HepG2 (cell line): ENCODE measurements at regions not wholly inside any gene's neighbourhood (a gene's known extent, or its start where the extent isn't known, plus 50 kb on each side); places are given as distances from the start of the nearest gene placed in this dataset.

Experiments used
- ATAC-seq: fragments of 200-7000 bp; cut with Tn5 transposase; 3 replicates; pipeline ENCODE4 v1.9.1; 2020; ENCODE audit warnings: mild to moderate bottlenecking, moderate library complexity
- BruUV-seq: library from RNA; stranded (reverse); fragments of 400-500 nt; replicated peaks from 2 replicates; lab custom pipeline; 2021; lab: Mats Ljungman, UMichigan
- CTCF ChIA-PET: fragments of 300-600 bp; formaldehyde crosslinking; extraction: SDS; loops from one replicate; lab custom pipeline; 2021; ENCODE audit warnings: low total read pairs, inconsistent platforms, low intra/inter-chr PET ratio; lab: Yijun Ruan, JAX
- POLR2A ChIA-PET: fragments of 350-600 bp; sonication (Branson Sonifier 250); formaldehyde crosslinking; loops from one replicate; lab custom pipeline; 2020; ENCODE audit warnings: antibody characterized with exemption, inconsistent platforms; lab: Yijun Ruan, JAX
- DNase-seq: peaks from one replicate; pipeline ENCODE4 v3.0.0-alpha.2; 2015; ENCODE audit warnings: low spot score
- FAIRE-seq: peaks from 3 replicates; lab custom pipeline; 2011; peaks lifted over from hg19 to GRCh38; lab: Jason Lieb, UNC
- H2AFZ ChIP-seq: one replicate; pipeline ENCODE4 v1.6.1; 2011; ENCODE audit warnings: low read length, inconsistent platforms
- H3K27ac ChIP-seq: fragments of 300-600 bp; 3 replicates; pipeline ENCODE4 v1.8.0; 2011; ENCODE audit warnings: mixed run types, mild to moderate bottlenecking, mixed read lengths, low read length, inconsistent platforms; ENCODE audit not compliant: insufficient read depth; ENCODE audit errors: extremely low read length
- H3K27me3 ChIP-seq, 2 experiments: fragments of 200-600 bp in 1 of 2; 2 replicates in 1 of 2; 3 replicates in 1 of 2; pipeline versions ENCODE4 v1.6.0 to v1.8.0; 2011; ENCODE audit warnings: low read length in 2 of 2, mild to moderate bottlenecking in 2 of 2, moderate library complexity in 2 of 2, inconsistent platforms in 1 of 2; ENCODE audit not compliant: insufficient read depth in 2 of 2, control insufficient read depth in 1 of 2
- H3K36me3 ChIP-seq, 2 experiments: fragments of 200-600 bp in 1 of 2; replicated peaks in 1 of 2; 2 replicates in 1 of 2; 3 replicates in 1 of 2; pipeline versions ENCODE4 v1.5.1 to v1.8.0; 2011; ENCODE audit warnings: low read length in 2 of 2, inconsistent platforms in 1 of 2; ENCODE audit not compliant: insufficient read depth in 2 of 2, control insufficient read depth in 1 of 2
- H3K4me1 ChIP-seq: 2 replicates; pipeline ENCODE4 v1.5.1; 2012; ENCODE audit warnings: low read length, inconsistent platforms; ENCODE audit not compliant: insufficient read depth
- H3K4me2 ChIP-seq: 2 replicates; pipeline ENCODE4 v1.6.0; 2011; ENCODE audit warnings: low read depth, low read length, inconsistent platforms
- H3K4me3 ChIP-seq, 3 experiments: fragments of 200-600 bp in 1 of 3; sonication (generic), shearing (Covaris generic) in 1 of 3; replicated peaks in 1 of 3; 2 replicates each; pipeline ENCODE4 v1.5.1; 2011 to 2016; ENCODE audit warnings: low read length in 3 of 3, inconsistent platforms in 2 of 3, low read depth in 2 of 3, mild to moderate bottlenecking in 2 of 3, control low read depth in 1 of 3, mixed read lengths in 1 of 3; ENCODE audit not compliant: insufficient read depth in 1 of 3
- H3K79me2 ChIP-seq: one replicate; pipeline ENCODE4 v1.6.1; 2011; ENCODE audit warnings: low read length, inconsistent platforms; ENCODE audit not compliant: insufficient read depth
- H3K9ac ChIP-seq: 2 replicates; pipeline ENCODE4 v1.6.0; 2011; ENCODE audit warnings: mild to moderate bottlenecking, low read depth, low read length, inconsistent platforms; ENCODE audit not compliant: insufficient read depth
- H3K9me3 ChIP-seq: 2 replicates; pipeline ENCODE4 v1.5.1; 2012; ENCODE audit warnings: mild to moderate bottlenecking, low read length
- H4K20me1 ChIP-seq: 2 replicates; pipeline ENCODE4 v1.6.0; 2011; ENCODE audit warnings: inconsistent platforms, mild to moderate bottlenecking, low read length, moderate library complexity; ENCODE audit not compliant: insufficient read depth
- BHLHE40 ChIP-seq: IDR thresholded peaks from 2 replicates; pipeline ENCODE4 v1.6.1; 2011; ENCODE audit warnings: low read length, improper control_type of control experiment
- CAMTA2 ChIP-seq: sonication (generic); formaldehyde crosslinking; IDR thresholded peaks from 2 replicates; pipeline ENCODE4 v1.4.0; 2020; ENCODE audit warnings: mild to moderate bottlenecking, missing genetic modification reagents, borderline replicate concordance
- CREM ChIP-seq, 2 experiments: sonication (generic) in 1 of 2; formaldehyde crosslinking in 1 of 2; IDR thresholded peaks; 2 replicates each; pipeline versions ENCODE4 v1.4.0 to v1.6.1; 2016 to 2020; ENCODE audit warnings: antibody characterized with exemption in 1 of 2, mild to moderate bottlenecking in 1 of 2, missing genetic modification reagents in 1 of 2
- PHF5A ChIP-seq: IDR thresholded peaks from one replicate; pipeline ENCODE4 v1.6.1; 2018; ENCODE audit warnings: low read depth, missing genetic modification reagents; ENCODE audit not compliant: unreplicated experiment
- PRPF4 ChIP-seq: fragments of 200-400 bp; formaldehyde crosslinking; IDR thresholded peaks from 2 replicates; pipeline ENCODE4 v1.6.1; 2016; ENCODE audit warnings: low read length, low read depth; ENCODE audit not compliant: poor library complexity, severe bottlenecking
- RFX3 ChIP-seq: IDR thresholded peaks from 2 replicates; pipeline ENCODE4 v1.6.1; 2016; ENCODE audit warnings: missing biosample characterization, missing genetic modification reagents
- ZFP37 ChIP-seq: sonication (generic); formaldehyde crosslinking; IDR thresholded peaks from 2 replicates; pipeline ENCODE4 v1.4.0; 2020; ENCODE audit warnings: missing genetic modification reagents, borderline replicate concordance
- ZNF253 ChIP-seq: sonication (generic); formaldehyde crosslinking; IDR thresholded peaks from 2 replicates; pipeline ENCODE4 v1.8.0; 2022; ENCODE audit warnings: mild to moderate bottlenecking, missing genetic modification reagents, borderline replicate concordance
- ZNF263 ChIP-seq: sonication (generic); formaldehyde crosslinking; IDR thresholded peaks from 2 replicates; pipeline ENCODE4 v1.4.0; 2020; ENCODE audit warnings: missing genetic modification reagents
- ZNF318 ChIP-seq: sonication (generic); formaldehyde crosslinking; IDR thresholded peaks from 2 replicates; pipeline ENCODE4 v1.4.0; 2020; ENCODE audit warnings: mild to moderate bottlenecking, missing genetic modification reagents
- ZNF446 ChIP-seq: sonication (generic); formaldehyde crosslinking; IDR thresholded peaks from 2 replicates; pipeline ENCODE4 v1.5.0; 2020; ENCODE audit warnings: mild to moderate bottlenecking, missing genetic modification reagents
- ZNF660 ChIP-seq: sonication (generic); formaldehyde crosslinking; IDR thresholded peaks from 2 replicates; pipeline ENCODE4 v1.5.1; 2020; ENCODE audit warnings: mild to moderate bottlenecking, low read depth, missing genetic modification reagents, borderline replicate concordance
- ZNF740 ChIP-seq: sonication (generic); formaldehyde crosslinking; IDR thresholded peaks from 2 replicates; pipeline ENCODE4 v1.4.0; 2020; ENCODE audit warnings: missing genetic modification reagents
- ZNF761 ChIP-seq: sonication (generic); formaldehyde crosslinking; conservative IDR thresholded peaks from 2 replicates; pipeline ENCODE4 v1.4.0; 2020; ENCODE audit warnings: mild to moderate bottlenecking, missing genetic modification reagents
- ZSCAN9 ChIP-seq: IDR thresholded peaks from 2 replicates; pipeline ENCODE4 v1.6.1; 2016; ENCODE audit warnings: borderline replicate concordance
- WGBS: methylation state at CpG from one replicate; pipeline ENCODE4 v1.1.6; 2017; ENCODE audit warnings: low lambda C conversion rate; 5-methylcytosine and 5-hydroxymethylcytosine counted together
- in situ Hi-C: cut with HindIII; loops from 2 replicates; pipeline ENCODE4 v1.10.0; 2017; ENCODE audit warnings: low pct_unique_long_range_greater_than_20kb; ENCODE audit not compliant: extremely low pct_ligation_motif_present
- intact Hi-C: fragments of 100-400 bp; cut with micrococcal nuclease; formaldehyde crosslinking; loops from one replicate; pipeline ENCODE4 v1.10.0; 2022; ENCODE audit not compliant: unreplicated experiment

GRCh38 chr2:139260052-139260430, 479.9 kb upstream of the NXPH2 start:
- ATAC-seq = peak; percentile 84
- Histone ChIP-seq H3K27ac (no peak overlapping the region), H3K36me3 (no peaks in the 10 kb centered on the region), H3K9me3 (no peaks in the 10 kb centered on the region), H3K27me3 (no peaks in the 10 kb centered on the region), H3K4me1 (peaks cover 13% of the 10 kb centered on the region), H3K4me2 (no peak overlapping the region), H2AFZ (no peak overlapping the region), H3K9ac (no peak overlapping the region), H3K4me3 (no peak overlapping the region), H4K20me1 (no peaks in the 10 kb centered on the region), H3K79me2 (no peaks in the 10 kb centered on the region)
- POLR2A ChIA-PET = no interaction called here
- CTCF ChIA-PET = no interaction called here
- no peak for DNase-seq
- 18% methylated on average over 2 of the region's 2 CpGs for WGBS
- no TSS peak for BruUV-seq
- intact Hi-C loops (no loop called here), in situ Hi-C loops (no loop called here)
- TF ChIP-seq RFX3 (CRISPR knock-in tag) (no peak), ZFP37 (CRISPR knock-in tag) (no peak), ZNF253 (no peak), ZNF263 (no peak), ZNF446 (CRISPR knock-in tag) (no peak), ZNF660 (CRISPR knock-in tag) (no peak), PHF5A (CRISPR knock-in tag) (no peak), PRPF4 (no peak), ZSCAN9 (no peak), CREM (IDR thresholded peaks at IDR 0.05) (no peak), CREM (CRISPR knock-in tag; IDR thresholded peaks at IDR 0.05) (no peak), ZNF761 (CRISPR knock-in tag) (no peak), ZNF740 (CRISPR knock-in tag) (no peak), CAMTA2 (CRISPR knock-in tag) (no peak), BHLHE40 (no peak), ZNF318 (CRISPR knock-in tag) (no peak)
- TF ChIP-seq, all 625 proteins: peak for 0
- no peak for FAIRE-seq
